GM21737 (cell line): ENCODE measurements at regions not wholly inside any gene's neighbourhood (a gene's known extent, or its start where the extent isn't known, plus 50 kb on each side); places are given as distances from the start of the nearest gene placed in this dataset.

Experiments
- ATAC-seq: cut with Tn5 transposase; IDR thresholded peaks from one replicate; pipeline ENCODE4 v1.9.1; 2021; ENCODE audit warnings: mild to moderate bottlenecking, moderate library complexity; ENCODE audit not compliant: unreplicated experiment

DNA sequence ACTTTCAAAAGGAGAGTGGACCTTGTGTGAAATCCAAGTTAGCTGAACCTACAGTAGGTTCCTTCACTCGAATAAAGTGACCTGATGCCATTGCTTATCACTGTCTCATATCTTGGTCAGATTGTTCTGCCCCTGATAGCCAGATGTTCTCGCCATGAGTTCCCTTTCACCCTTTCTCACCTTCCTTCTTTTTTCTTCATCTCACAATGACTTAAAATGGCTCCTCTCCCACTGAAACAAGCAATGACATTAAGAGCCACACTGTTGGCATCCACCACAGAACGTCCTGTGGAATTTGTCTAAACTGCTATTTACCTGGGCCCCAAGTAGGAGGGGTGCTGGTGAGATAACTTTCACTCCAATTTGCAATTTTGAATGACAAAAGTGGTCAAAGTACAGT, 227.6 kb upstream of the PPP1R2C start:
- ATAC-seq = no peak

DNA sequence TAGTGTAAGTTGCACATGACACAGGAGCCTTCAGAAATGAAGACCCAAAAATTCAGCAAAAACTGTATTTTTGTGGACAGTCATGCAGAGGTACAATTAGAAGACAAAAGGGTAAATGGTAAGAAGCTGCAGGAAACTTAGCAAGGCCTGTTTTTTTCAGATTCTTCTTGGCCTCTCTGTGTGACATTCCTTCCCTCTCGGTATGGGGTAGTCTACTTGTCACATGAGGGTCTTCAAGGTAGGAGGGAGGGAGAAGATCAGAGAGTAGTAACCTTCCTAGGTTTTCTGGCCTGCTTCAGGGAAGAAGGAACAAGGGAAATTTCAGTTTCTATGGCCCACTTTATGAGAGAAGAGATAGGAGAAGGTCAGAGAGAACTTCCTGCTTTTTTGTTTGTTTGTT, 230.4 kb upstream of the PPP1R2C start:
- no peak for ATAC-seq

DNA sequence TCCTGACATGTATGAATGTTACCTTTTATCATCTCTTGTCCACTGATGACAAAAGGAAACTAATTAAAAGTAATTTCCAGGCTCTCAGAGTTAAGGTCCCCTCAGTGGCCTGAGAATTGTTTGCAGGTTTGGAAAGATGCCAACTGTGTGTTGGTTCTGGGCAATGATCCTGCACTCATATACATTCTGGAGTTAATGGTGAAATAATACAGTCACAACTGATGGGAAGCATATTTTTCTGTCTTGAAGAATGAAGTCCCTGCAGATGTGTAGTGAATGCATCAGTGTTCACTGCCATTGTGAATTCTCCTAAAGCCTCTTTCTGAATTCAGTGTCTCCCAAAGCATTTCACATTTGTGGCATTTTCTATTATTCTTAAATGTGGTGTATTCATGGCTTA, 238.1 kb upstream of the PPP1R2C start:
- no peak for ATAC-seq

DNA sequence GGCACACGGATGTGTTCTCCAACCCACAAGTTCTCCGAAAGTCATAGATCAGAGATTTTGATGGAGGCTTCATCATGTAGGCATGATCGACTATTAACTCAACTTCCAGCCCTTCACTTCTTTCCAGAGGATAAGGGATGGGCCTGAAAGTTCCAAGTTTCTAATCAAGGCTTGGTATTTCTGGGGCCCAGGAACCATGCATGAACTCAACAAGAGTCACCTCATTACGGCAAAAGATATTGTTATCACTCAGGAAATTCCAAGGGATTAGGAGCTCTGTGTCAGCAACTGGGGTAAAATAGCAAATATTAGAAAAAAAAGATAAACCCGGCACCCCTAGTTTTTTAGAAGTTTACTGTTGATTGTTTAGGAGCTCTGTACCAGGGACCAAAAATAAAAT, 240.1 kb upstream of the PPP1R2C start:
- ATAC-seq = no peak

DNA sequence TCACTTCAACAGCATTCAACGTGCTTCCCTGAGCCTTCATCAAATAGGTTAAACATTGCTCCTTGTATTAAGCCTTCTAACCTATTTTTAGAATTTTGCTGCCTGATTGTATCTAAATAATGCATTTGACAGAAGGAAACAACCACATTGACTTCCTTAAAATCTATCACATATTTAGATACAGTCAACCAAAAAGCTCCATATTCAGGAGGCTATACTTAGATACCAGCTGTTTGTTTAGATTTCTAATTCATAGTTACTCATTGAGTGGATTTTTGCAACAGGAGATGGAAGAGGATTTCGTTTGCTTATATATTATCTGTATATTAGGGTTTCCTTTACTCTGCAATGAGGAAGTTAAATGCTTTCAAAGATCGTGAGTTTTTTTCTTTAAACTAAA, 241.1 kb upstream of the PPP1R2C start:
- ATAC-seq = no peak

DNA sequence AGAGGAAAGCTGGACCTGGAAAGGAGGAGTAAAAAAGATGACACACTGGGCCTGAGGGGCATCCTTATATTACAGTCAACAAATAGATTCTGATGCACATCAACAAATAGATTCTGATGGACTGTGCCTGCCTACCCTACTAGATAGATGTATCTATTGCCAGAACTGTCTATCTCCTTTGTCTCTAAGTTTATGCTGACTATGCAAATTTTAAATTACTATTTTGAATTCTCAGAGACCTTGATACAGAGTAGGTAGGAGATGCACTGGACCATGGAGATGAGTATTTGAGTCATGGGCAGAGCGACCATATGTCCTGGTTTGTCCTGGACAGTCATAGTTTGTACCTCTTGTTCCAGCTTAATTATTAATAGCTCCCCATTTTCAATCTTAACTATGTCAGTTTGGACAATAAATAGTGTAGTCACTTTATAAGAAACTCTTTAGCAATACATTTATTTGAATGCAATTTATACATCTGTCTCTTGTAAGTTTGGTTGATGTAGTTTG, 247.9 kb upstream of the PPP1R2C start:
- ATAC-seq = no peak

DNA sequence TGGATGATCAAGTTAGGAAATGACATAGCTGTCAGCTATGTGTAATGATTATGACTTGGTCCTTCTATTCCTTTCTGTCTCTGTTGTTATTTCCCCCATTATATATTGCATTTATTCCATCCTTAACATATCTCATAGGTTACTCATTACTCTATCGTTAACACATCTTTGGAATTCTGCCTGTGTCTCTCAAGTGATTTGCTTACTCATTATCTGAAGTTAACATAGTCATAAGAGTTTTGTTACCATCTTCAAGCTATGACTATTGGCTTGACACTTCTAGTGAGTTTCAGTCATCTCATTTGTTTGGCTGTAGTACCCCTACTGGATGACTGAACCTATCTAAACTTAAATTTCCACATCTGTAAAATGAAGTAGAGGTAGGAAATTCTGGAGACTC, 286.1 kb upstream of the PPP1R2C start:
- no peak for ATAC-seq

DNA sequence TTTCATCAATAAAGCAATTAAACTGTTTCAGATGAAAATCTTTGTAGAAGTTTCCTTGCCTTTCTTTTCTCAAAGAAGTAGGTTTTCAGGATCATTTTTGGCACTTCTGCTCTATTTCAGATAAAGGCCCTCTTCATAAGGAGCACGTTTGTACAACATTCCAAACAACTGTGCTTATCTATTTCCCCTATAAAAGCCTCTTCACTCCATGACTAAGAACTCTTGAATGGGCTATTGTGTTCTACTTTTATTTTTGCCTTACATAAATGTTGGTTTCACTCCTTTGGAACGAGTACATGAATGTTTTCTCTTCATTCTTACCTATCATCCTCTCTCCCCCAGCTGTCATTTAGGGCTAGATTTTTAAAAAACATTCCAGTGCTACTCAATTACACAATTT, 288.0 kb upstream of the PPP1R2C start:
- ATAC-seq = no peak

DNA sequence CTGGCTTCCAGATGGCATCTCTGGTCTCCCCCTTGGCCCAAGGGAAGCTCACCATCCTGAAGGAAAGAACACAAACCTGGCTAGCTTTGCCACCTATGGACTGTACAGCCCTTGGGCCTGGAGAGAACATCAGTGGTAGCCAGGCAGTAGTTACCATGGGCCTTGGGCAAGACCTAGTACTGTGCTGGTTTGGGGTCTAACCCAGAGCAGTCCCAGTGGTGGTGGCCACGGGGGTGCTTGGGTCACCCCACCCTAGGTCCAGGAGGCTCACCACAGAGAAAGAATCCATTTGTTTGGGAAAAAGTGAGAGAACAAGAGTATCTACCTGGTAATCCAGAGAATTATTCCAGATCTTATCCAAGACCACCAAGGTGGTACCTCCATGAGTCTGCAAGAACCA, 290.7 kb upstream of the PPP1R2C start:
- no peak for ATAC-seq

DNA sequence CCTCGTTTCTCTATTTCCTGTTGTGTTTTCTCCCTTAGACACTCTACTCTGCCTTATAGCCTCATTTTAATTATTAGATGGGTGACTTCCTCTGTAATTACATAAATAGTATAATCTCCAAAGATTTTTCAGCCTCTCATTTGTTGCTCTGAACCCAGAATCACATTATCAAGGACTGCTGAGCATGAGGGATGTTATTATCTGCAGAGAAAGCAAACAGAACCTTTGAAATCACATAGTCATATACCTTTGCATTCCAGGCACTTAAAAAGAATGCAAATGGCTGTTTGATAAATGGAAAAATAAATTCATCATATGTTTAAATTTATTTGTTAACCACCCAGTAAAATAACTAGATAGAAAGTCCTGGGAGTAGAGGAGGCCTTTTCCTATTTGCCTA, 305.1 kb upstream of the PPP1R2C start:
- no peak for ATAC-seq

DNA sequence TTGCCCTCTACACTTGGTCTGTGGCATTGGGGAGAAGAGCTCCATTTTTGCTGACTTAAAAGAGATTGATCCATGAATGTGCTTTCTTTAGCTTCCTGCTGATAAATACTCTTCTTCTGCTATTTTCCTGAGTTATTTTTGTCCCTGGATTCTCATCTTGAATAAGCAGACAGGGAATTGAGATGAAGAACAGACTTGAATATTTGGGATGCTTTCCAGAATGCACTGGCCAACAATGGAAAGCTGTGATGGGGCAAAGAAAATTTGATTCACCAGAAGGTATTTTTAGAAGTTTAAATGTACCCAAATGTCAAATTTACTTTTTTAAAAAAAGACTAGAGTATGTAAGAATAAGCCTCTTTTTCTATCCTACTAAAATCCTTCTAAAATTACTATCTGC, 309.9 kb upstream of the PPP1R2C start:
- no peak for ATAC-seq

DNA sequence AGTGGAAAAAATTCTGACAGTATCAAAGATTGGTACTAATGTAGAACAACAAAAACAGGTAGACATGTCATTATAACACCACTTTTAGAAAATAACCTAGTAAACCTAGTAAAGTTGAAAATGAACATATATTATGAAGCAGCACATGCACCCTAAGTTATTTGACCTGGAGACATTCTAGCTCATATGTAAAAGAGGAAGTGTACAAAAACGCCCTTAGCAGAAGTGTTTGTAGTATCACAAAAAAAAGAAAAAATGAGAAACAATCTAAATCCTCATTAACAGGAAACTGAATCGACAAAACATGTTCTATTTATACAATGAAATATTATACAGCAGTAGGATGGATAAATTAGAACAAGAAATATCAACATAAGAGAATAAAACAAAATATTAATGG, 318.9 kb upstream of the PPP1R2C start:
- ATAC-seq = no peak

DNA sequence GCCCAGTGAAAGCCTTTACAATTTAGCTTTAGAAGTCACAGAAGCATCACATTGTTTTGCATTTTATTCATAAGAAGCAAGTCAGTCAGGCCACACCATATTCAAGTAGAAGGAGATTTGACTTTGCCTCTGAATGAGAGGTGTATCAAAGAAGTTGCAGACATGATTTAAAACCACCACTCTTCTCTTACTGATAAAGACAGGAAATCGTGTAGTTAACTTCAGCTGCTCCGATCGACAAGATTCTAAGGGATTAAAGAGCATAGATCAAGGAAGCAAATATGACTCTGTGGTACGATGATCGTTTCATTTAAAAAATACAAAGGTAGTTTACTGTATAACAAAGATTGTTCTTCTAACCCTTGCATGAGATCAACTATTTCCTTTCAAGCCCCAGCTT, 328.0 kb upstream of the PPP1R2C start:
- no peak for ATAC-seq

DNA sequence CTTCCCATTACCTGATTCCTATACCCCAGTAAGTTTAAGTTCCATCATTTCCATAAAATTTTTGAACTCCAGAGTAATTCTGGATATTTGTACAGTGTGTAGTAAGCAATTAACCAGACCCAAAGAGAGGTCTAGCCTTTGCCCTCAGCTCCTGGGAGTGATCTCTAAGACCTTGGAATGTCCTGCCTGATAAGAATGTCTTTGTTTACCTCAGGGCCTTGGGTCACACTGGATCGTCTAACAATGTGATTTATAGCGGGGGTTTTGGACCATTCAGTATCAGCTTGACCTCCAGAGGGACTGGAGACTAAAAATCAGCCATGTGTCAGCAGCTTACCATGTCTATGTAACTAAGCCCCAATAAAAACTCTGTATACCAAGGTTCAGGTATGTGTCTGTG, 330.9 kb upstream of the PPP1R2C start:
- ATAC-seq = no peak

DNA sequence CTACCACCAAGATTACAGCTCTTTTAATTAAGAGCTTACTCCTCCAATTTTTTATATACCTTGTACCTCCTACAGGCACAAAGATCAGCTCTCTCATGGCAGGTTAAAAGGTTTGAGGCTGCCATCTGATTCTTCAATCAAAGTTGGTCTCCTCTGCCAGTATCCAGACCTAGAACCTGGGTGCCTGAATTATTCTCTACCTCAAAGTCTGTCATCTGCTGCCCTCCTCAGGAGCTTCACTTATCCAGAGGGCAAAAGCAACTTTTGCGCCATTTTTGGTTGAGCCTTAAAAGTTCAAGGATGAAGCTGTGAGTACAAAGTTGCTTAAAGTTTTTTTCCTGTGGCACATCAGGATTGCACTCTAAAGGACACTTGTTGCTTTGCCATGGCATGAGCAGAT, 343.7 kb upstream of the PPP1R2C start:
- no peak for ATAC-seq

DNA sequence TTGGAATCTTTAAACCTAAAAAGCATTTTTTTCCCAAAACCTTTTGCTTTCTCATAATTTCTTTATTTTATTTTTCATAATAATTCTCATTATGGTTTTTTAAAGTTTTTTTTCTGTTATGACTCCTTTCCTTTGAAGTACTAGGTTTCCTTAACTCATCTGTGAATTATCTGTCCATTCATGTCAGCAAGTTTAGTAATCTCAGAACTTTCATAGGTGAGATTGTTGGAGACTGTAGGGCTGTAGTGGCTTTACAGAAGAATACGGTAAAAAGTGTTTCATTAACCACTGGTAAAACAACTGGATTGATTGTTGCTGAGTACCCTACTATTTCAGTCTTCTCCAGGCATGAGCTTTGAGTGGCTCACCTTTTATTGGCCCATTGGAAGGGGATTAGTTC, 361.7 kb upstream of the PPP1R2C start:
- no peak for ATAC-seq

DNA sequence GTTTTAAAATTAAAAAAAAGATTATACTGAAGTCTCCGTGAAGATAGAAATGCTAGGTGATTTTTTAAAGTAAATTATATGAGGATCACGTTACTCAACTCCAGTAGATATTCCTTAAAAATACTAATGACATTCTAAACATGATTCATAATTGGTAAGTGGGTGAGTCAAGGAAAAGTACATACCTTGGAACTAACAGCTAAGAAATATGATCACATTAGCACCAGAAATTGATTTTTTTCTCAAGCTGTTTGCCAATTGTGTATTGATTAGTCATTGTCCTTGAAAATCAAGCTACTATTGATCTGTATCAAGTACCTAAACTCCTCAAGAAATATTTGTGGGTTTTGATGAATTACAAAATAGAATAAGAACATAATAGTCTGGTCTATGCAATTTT, 362.6 kb upstream of the PPP1R2C start:
- no peak for ATAC-seq

DNA sequence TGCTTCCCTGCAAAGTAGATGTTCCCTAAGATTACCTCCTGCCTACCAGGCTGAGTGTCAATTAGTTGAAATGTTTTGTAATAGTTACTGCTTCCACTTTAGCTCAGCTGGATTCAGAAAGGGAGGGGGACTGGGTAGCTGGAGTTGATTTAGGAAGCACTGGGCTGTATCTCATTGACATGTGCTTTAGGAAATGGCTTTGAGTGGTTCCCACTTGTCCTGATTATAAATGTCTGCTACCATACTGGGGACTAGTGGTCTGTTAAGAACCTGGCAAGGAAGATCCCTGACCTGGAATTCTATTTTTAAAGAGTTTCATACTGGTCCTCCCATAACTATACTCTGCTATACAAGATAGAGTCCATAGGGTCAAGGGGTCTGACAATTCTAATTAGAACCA, 363.9 kb upstream of the PPP1R2C start:
- ATAC-seq = no peak

DNA sequence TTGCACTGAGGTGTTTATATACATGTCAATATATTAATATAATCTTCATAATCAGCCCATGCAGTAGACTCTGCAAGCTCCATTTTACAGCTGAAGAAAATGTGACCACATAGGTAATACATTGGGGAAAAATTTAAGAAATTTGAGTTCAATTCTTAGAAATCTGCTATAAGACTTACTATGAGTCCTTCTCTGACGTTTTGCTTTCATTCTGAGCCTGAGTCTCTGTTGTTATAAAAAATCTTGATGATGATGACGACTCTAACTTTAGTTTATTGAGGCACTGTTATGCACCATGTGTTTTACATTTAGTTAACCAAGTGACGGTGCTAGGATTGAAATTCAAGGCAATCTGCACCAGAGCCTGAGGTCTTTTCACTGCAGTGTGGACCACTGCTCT, 370.3 kb upstream of the PPP1R2C start:
- no peak for ATAC-seq

DNA sequence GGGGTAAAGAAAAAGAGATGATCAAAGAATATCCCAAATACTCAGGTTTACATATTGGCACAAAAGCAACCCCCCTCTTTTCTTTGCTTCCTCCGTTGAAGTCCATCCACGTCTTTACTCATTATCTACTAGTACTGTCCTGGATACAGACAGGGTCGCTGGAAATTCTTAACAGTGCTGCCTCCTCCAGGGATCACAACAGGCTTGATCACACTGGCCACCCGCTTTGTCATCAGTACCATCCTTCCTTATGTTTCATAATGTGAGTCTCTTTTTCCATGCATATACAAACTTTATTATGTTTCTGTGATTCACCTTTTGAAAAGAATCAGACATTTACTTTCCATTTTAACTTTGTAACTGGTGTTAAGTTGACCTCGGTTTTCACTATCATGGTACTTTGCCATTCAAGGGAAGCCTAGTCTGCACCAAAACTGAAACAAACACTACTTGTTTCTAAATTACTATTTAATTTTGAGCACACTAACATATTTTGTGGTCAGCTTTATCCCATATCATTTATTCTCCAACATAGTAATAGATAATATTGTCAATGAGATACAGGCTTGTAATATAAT, 387.5 kb upstream of the PPP1R2C start:
- no peak for ATAC-seq

DNA sequence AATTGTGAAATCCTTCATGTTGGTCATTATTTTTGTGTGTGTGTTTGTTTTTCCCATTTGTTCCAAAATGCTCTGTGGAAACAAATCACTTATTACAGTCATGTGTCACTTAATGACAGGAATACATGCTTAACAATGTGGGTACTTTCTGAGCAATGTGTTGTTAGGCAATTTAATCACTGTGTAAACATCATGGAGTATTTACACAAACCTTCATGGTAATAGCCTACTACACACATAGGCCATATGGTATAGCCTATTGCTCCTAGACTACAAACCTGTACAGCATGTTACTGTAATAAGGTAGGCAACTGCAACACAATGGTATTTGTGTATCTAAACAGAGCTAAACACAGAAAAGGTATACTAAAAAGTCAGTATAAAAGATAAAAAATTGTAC, 388.9 kb upstream of the PPP1R2C start:
- ATAC-seq = no peak

DNA sequence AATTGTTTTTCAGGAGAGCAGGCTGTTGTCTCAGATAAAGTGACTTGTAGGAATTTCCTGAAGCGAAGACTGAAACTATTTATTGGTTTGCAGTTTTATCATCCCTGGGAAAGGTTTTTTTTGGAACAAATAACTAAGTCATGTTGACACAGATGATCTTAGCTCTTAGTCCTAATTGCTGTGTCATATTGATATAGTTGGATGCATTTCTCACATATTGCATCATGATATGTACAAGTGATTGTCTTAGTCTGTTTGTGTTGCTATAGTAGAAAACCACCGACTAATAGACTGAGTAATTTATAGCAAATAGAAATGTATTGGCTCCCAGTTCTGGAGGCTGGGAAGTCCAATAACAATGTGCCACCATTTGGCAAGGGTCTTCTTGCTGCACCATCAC, 397.5 kb upstream of the PPP1R2C start:
- no peak for ATAC-seq

DNA sequence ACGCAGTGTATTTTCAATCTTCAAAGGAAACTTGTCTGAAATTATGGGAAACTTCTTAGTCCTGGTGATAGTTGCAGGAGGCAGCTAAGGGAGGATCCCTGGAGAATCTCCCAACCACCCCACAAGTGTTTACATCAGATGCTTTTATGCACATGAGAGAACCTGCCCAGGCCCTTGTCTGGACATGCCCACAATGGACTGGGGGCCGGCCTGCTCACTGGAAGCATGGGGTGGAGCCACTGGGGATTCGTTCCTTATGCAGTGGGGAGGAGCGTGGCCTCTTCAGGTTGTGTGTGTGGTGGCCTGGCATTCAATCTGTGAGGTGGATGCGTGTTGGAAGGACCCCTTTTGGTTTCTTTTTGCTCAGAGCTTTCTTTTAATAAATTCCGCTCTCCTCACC, 398.7 kb upstream of the PPP1R2C start:
- no peak for ATAC-seq

DNA sequence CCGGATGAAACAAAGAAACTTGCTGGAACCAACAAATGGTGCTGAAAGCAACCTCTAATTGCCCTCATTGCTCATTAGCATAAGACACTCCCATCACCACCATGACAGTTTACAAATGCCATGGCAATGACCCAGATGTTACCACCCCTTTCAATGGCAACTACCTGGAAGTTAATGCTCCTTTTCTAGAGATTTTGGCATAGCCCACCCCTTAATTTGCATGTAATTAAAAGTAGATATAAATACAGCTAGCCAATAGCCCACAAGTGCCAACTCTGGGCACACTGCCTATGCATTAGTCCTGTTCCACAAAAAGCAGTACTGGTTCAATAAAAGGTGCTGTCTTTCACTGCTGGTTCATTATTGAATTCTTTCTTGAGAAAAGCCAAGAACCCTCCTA, 410.3 kb upstream of the PPP1R2C start:
- no peak for ATAC-seq
